ENCODE measurements at regions not wholly inside any gene's neighbourhood (a gene's known extent, or its start where the extent isn't known, plus 50 kb on each side); places are given as distances from the start of the nearest gene placed in this dataset.

GRCh38 chr5:66410122-66410521, 186.1 kb upstream of the MAST4 start:
- no peak for TF ChIP-seq CTCF (IDR thresholded peaks at IDR 0.05; ENCODE audit: low read length)
- no peak for TF ChIP-seq EZH2 (IDR thresholded peaks at IDR 0.05; ENCODE audit: borderline replicate concordance, low read length)
